Vagina (tissue), 2 donors: ENCODE measurements at regions not wholly inside any gene's neighbourhood (a gene's known extent, or its start where the extent isn't known, plus 50 kb on each side); places are given as distances from the start of the nearest gene placed in this dataset.

Experiments
- DNase-seq, 2 donors: peaks; one replicate each; pipeline ENCODE4 v3.0.0-alpha.2; 2017; ENCODE audit errors: extremely low spot score in 2 of 2
- H3K27ac ChIP-seq: fragments of 200-600 bp; sonication (generic); one replicate; pipeline ENCODE4 v1.5.1; 2019
- H3K27me3 ChIP-seq: fragments of 200-600 bp; sonication (generic); one replicate; pipeline ENCODE4 v1.5.1; 2019
- H3K36me3 ChIP-seq, 2 donors: fragments of 200-600 bp; sonication (generic); one replicate each; pipeline ENCODE4 v1.5.1; 2017 to 2019
- H3K4me1 ChIP-seq: fragments of 200-600 bp; sonication (generic); one replicate; pipeline ENCODE4 v1.5.1; 2019
- H3K4me3 ChIP-seq, 2 donors: fragments of 200-600 bp; sonication (generic); 1 replicate in 1 of 2; 2 replicates in 1 of 2; pipeline ENCODE4 v1.5.1; 2016 to 2019
- H3K9me3 ChIP-seq: fragments of 200-600 bp; sonication (generic); one replicate; pipeline ENCODE4 v1.5.1; 2019
- POLR2A ChIP-seq, 2 donors: fragments of 450-650 bp; IDR thresholded peaks; one replicate each; pipeline ENCODE4 v1.6.1; 2017; ENCODE audit warnings: antibody characterized with exemption in 2 of 2, mild to moderate bottlenecking in 2 of 2, moderate library complexity in 2 of 2
- POLR2AphosphoS5 ChIP-seq, 2 donors: sonication (generic); formaldehyde crosslinking; IDR thresholded peaks; one replicate each; pipeline ENCODE4 v1.9.0; 2017; ENCODE audit warnings: antibody characterized with exemption in 2 of 2, mild to moderate bottlenecking in 2 of 2, low read depth in 1 of 2; ENCODE audit not compliant: insufficient read depth in 1 of 2
- intact Hi-C: fragments of 100-400 bp; cut with DNase I; formaldehyde crosslinking; loops from one replicate; pipeline ENCODE4 v1.15.1; 2023
- TF ChIP-seq, protein P1 (sequence below), 3 experiments: fragments of 450-650 bp in 2 of 3; fragments of 200-600 bp in 1 of 3; sonication (generic) in 1 of 3; IDR thresholded peaks; one replicate each; pipeline ENCODE4 v1.5.1; 2017 to 2019; ENCODE audit warnings: antibody characterized with exemption in 3 of 3, mild to moderate bottlenecking in 2 of 3, moderate library complexity in 2 of 3

DNA sequence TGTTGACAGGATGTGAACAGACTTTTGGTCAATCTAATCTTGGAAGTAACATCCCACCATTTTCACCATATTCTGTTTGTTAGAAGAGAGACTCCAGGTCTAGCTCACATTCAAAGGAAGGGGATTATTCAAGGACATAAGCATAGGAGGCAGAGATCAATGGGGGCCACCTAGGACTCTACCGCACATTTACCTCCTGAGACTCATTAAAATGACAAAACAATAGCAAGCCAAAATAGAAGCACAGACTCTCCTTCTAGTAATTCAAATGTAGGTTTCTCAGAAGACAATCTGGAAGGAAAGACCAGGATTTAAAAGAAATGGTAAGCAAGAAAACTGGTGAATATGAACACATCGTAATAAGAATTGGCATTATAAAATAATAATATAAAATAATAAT, 156.4 kb upstream of the KYNU start:
- DNase-seq = no peak
- H3K4me1 ChIP-seq = no peaks in the 10 kb centered on the region
- H3K27ac ChIP-seq = no peak overlapping the region
- H3K36me3 ChIP-seq = no peaks in the 10 kb centered on the region
- TF ChIP-seq POLR2AphosphoS5 (IDR thresholded peaks at IDR 0.05; ENCODE audit: insufficient read depth in 1 of 2, low read depth in 1 of 2) = no peak
- TF ChIP-seq, protein P1, sequence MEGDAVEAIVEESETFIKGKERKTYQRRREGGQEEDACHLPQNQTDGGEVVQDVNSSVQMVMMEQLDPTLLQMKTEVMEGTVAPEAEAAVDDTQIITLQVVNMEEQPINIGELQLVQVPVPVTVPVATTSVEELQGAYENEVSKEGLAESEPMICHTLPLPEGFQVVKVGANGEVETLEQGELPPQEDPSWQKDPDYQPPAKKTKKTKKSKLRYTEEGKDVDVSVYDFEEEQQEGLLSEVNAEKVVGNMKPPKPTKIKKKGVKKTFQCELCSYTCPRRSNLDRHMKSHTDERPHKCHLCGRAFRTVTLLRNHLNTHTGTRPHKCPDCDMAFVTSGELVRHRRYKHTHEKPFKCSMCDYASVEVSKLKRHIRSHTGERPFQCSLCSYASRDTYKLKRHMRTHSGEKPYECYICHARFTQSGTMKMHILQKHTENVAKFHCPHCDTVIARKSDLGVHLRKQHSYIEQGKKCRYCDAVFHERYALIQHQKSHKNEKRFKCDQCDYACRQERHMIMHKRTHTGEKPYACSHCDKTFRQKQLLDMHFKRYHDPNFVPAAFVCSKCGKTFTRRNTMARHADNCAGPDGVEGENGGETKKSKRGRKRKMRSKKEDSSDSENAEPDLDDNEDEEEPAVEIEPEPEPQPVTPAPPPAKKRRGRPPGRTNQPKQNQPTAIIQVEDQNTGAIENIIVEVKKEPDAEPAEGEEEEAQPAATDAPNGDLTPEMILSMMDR (IDR thresholded peaks at IDR 0.05) = no peak
- no peak for TF ChIP-seq POLR2A (IDR thresholded peaks at IDR 0.05)
- H3K27me3 ChIP-seq = no peaks in the 10 kb centered on the region
- no peak overlapping the region for H3K4me3 ChIP-seq
- intact Hi-C loops = no loop called here
- no peaks in the 10 kb centered on the region for H3K9me3 ChIP-seq

DNA sequence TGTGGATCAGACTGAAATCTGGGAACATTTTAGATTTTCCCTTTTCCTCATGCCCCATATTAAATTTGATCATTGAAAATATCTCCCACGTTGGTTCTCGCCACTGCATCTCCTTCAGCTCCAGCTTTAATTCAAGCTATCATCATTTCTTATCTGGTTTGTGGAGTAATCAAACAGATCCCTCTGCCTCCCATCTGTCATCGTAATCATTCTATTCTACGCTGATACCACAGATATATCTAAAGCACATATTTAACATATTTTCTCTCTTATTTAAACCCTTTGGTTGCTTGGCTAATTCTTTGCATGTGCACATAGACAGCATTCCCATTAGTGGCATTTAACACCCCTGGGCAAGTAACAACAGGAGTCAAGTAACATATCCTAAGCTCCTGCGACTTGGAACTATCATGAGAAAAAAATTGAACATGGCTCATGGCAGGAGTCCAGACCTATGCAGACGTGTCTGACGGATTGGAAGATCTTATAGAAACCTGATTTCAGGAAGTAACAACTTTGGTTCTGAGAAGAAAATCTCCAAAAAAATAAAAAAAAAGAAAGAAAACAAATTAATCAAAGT, 158.8 kb upstream of the KYNU start:
- DNase-seq = no peak
- H3K9me3 ChIP-seq = no peaks in the 10 kb centered on the region
- H3K4me1 ChIP-seq = no peaks in the 10 kb centered on the region
- H3K36me3 ChIP-seq = no peaks in the 10 kb centered on the region
- TF ChIP-seq, protein P1 (IDR thresholded peaks at IDR 0.05) = no peak
- no peak for TF ChIP-seq POLR2A (IDR thresholded peaks at IDR 0.05)
- no peak for TF ChIP-seq POLR2AphosphoS5 (IDR thresholded peaks at IDR 0.05; ENCODE audit: insufficient read depth in 1 of 2, low read depth in 1 of 2)
- intact Hi-C loops = no loop called here
- no peak overlapping the region for H3K27ac ChIP-seq
- no peak overlapping the region for H3K4me3 ChIP-seq
- H3K27me3 ChIP-seq = no peaks in the 10 kb centered on the region

DNA sequence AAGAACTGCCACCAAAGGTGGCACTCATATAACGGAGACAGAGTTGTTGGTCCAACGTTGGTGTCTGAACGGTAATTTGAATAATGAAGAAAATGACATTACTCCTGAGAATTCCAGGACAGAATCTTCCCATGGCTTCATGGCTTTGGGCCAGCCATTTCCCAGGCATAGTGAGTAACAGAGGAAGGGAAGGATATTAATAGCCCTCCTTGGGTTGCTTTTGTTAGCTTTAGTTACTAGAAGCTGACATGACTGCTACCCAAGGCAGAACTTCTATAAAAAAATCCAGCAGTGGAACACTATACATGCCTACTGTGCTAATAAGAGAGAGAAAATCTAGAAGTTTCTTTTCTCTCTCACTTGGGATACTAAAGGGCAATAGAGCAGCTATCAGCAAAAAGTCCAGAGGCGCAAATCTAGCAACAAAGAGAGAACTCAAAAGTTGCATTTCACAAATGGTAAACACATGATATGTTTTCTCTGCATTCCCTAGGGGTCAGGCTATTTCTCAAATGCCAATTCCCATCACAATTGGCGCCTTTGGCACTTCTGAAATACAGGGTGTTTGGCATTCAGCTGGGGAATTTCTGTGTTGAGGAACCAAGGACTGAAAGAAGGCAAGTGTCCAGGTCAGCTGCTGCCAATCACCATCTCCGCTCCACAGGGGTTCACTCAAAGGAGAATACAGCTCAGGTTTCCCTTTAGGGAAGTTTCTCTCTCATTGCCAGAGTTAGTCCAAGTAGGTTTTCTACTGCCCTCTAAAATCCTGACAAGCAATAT, 160.8 kb upstream of the KYNU start:
- no peak overlapping the region for H3K27ac ChIP-seq
- no peak for DNase-seq
- no peaks in the 10 kb centered on the region for H3K27me3 ChIP-seq
- TF ChIP-seq POLR2AphosphoS5 (IDR thresholded peaks at IDR 0.05; ENCODE audit: insufficient read depth in 1 of 2, low read depth in 1 of 2) (no peak), POLR2A (IDR thresholded peaks at IDR 0.05) (no peak)
- TF ChIP-seq, protein P1 (IDR thresholded peaks at IDR 0.05) = no peak
- H3K9me3 ChIP-seq = no peaks in the 10 kb centered on the region
- no peak overlapping the region for H3K4me3 ChIP-seq
- H3K4me1 ChIP-seq = no peaks in the 10 kb centered on the region
- intact Hi-C loops = no loop called here
- no peaks in the 10 kb centered on the region for H3K36me3 ChIP-seq

DNA sequence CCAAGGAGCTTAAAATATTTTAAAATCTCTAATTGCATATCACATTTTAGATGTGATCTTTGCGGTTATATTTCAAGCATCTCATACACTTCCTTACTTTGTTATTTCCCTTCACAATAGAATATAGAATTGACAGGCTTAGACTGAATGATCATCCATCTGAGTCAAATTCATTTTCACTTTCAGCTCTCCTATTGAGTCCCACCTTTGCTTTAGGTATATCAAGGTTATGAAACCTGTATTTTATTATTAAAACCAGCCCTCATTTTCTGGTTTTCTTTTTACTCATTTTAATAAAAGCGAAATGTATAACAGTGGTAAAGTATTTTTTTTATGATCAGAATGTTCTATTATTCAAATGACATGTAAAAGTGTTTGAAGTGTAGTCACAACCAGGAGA, 162.9 kb upstream of the KYNU start:
- no peaks in the 10 kb centered on the region for H3K9me3 ChIP-seq
- intact Hi-C loops = no loop called here
- no peaks in the 10 kb centered on the region for H3K36me3 ChIP-seq
- H3K27ac ChIP-seq = no peak overlapping the region
- TF ChIP-seq POLR2AphosphoS5 (IDR thresholded peaks at IDR 0.05; ENCODE audit: insufficient read depth in 1 of 2, low read depth in 1 of 2) (no peak), POLR2A (IDR thresholded peaks at IDR 0.05) (no peak)
- TF ChIP-seq, protein P1 (IDR thresholded peaks at IDR 0.05) = no peak
- no peaks in the 10 kb centered on the region for H3K4me1 ChIP-seq
- H3K27me3 ChIP-seq = no peaks in the 10 kb centered on the region
- no peak overlapping the region for H3K4me3 ChIP-seq
- DNase-seq = no peak

DNA sequence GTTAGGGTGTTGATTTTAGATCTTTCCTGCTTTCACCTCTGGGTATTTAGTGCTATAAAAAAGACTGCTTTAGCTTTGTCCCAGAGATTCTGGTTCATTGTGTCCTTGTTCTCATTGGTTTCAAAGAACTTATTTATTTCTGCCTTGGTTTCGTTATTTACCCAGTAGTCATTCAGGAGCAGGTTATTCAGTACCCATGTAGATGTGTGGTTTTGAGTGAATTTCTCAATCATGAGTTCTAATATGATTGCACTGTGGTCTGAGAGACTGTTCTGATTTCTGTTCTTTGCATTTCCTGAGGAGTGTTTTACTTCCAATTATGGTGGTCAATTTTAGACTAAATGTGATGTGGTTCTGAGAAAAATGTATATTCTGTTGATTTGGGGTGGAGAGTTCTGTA, 167.1 kb upstream of the KYNU start:
- H3K4me3 ChIP-seq = no peak overlapping the region
- no peak overlapping the region for H3K27ac ChIP-seq
- H3K27me3 ChIP-seq = no peaks in the 10 kb centered on the region
- TF ChIP-seq, protein P1 (IDR thresholded peaks at IDR 0.05) = no peak
- no peak for TF ChIP-seq POLR2AphosphoS5 (IDR thresholded peaks at IDR 0.05; ENCODE audit: insufficient read depth in 1 of 2, low read depth in 1 of 2)
- TF ChIP-seq POLR2A (IDR thresholded peaks at IDR 0.05) = no peak
- DNase-seq = no peak
- no peaks in the 10 kb centered on the region for H3K4me1 ChIP-seq
- H3K36me3 ChIP-seq = no peaks in the 10 kb centered on the region
- intact Hi-C loops = no loop called here
- no peaks in the 10 kb centered on the region for H3K9me3 ChIP-seq
